ENCODE measurements at regions not wholly inside any gene's neighbourhood (a gene's known extent, or its start where the extent isn't known, plus 50 kb on each side); places are given as distances from the start of the nearest gene placed in this dataset.

DNA sequence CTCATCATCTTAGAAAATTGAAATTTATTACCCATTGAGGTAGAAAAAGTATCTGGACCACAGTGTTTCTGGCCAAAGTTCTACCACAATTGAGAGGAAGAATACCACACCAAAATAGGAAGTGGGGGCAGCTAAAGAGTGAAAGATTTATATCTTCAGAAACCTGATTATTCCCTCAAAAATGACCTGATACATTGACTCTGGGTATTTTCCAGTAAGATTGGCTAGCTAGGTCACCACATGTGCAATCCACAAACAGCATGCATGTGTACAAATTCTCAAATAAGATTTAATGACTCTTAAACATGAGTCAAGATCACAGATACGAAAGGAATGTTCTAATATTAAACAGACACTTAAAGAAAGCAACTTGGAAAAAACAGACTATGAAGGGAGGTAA is 1516.2 kb upstream of the PCDH20 start:
- Histone ChIP-seq H3K4me1 (no peaks in the 10 kb centered on the region), H3K4me3 (no peak overlapping the region), H3K27me3 (no peaks in the 10 kb centered on the region), H3K9me3 (no peaks in the 10 kb centered on the region), H3K36me3 (no peaks in the 10 kb centered on the region), H3K27ac (replicated peaks in 1 of 4) (no peak overlapping the region)
- intact Hi-C loops (cut with DNase I) = no loop called here
- no peak for DNase-seq (ENCODE audit: extremely low spot score)
- TF ChIP-seq, protein P1, sequence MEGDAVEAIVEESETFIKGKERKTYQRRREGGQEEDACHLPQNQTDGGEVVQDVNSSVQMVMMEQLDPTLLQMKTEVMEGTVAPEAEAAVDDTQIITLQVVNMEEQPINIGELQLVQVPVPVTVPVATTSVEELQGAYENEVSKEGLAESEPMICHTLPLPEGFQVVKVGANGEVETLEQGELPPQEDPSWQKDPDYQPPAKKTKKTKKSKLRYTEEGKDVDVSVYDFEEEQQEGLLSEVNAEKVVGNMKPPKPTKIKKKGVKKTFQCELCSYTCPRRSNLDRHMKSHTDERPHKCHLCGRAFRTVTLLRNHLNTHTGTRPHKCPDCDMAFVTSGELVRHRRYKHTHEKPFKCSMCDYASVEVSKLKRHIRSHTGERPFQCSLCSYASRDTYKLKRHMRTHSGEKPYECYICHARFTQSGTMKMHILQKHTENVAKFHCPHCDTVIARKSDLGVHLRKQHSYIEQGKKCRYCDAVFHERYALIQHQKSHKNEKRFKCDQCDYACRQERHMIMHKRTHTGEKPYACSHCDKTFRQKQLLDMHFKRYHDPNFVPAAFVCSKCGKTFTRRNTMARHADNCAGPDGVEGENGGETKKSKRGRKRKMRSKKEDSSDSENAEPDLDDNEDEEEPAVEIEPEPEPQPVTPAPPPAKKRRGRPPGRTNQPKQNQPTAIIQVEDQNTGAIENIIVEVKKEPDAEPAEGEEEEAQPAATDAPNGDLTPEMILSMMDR (IDR thresholded peaks at IDR 0.05) = no peak
- no peak for TF ChIP-seq POLR2A (IDR thresholded peaks at IDR 0.05; ENCODE audit: low read depth)
- no peak for TF ChIP-seq EP300 (IDR thresholded peaks at IDR 0.05)
- no peak for TF ChIP-seq POLR2AphosphoS5 (IDR thresholded peaks at IDR 0.05)
- WGBS = 26% methylated on average over 1 of the region's 1 CpG

DNA sequence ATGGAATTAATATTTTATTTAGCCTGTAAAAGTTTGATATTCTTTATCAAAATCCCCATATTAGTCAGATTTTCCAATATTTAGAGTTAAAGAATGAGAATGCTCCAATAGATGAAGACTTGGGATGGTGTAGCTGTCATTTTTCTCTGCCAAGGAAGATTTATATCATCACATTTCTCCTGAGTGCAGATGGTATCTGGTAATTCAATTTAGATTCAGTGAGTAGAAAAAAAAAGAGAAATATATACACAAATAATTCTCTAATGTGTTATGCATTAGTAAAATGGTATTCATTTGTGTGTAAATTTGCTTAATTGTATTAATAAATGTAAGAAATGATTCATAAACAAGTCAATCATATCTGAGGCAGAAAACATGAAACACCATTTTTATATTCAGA is 1508.7 kb upstream of the PCDH20 start:
- TF ChIP-seq POLR2AphosphoS5 (IDR thresholded peaks at IDR 0.05) = no peak
- TF ChIP-seq POLR2A (IDR thresholded peaks at IDR 0.05; ENCODE audit: low read depth) = no peak
- TF ChIP-seq, protein P1 (IDR thresholded peaks at IDR 0.05) = no peak
- DNase-seq (ENCODE audit: extremely low spot score) = no peak
- Histone ChIP-seq H3K27ac (replicated peaks in 1 of 4) (no peak overlapping the region), H3K9me3 (no peaks in the 10 kb centered on the region), H3K36me3 (no peaks in the 10 kb centered on the region), H3K4me3 (no peak overlapping the region), H3K4me1 (no peaks in the 10 kb centered on the region), H3K27me3 (no peaks in the 10 kb centered on the region)
- intact Hi-C loops (cut with DNase I) = no loop called here

DNA sequence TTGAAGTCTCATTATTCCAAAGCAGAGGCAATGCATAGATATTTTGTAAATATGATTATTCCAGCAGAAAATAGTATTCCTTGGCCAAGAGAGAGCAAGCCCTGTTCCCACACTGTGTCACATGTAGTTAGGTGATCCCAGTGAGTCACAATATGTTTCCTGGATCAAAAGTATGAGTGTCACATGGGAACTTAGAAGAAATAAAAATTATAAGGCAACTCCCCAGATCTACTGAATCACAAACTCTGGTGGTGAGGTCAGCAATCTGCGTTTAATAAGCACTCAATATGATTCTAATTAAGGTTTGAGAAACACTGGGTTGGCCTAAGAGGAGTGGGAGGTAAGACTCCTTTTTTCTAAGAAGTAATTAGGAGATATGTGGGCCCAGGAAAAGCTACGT is 1504.5 kb upstream of the PCDH20 start:
- no peak overlapping the region for H3K4me3 ChIP-seq

DNA sequence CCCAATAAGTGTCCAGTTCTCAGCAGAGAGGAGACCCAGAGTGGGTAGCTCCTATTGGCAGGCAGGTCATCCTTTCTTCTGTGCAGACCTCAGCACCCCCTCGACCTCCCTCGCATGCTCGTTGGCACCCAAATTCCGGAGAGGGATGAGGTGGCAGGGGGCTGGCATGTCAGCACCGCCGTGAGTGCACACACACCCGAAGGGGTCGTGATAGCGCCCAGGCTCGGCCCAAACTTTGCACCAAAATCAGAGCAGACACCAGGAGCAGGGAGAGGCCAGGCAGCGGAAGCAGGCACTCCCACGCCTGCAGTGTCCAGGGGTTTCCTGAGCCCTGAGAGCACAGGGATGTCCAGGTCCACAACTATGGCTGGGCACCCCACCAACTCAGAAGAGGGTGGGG is 1503.8 kb upstream of the PCDH20 start:
- TF ChIP-seq, protein P1 (IDR thresholded peaks at IDR 0.05) = no peak
- TF ChIP-seq POLR2A (IDR thresholded peaks at IDR 0.05; ENCODE audit: low read depth) = no peak
- TF ChIP-seq EP300 (IDR thresholded peaks at IDR 0.05) = no peak
- TF ChIP-seq POLR2AphosphoS5 (IDR thresholded peaks at IDR 0.05) = no peak
- H3K36me3 ChIP-seq = no peaks in the 10 kb centered on the region
- DNase-seq (ENCODE audit: extremely low spot score) = no peak
- intact Hi-C loops (cut with DNase I) = no loop called here
- H3K27ac ChIP-seq (replicated peaks in 1 of 4) = no peak overlapping the region
- no peak overlapping the region for H3K4me3 ChIP-seq
- H3K9me3 ChIP-seq = no peaks in the 10 kb centered on the region
- no peaks in the 10 kb centered on the region for H3K4me1 ChIP-seq
- 92% methylated on average over 12 of the region's 12 CpGs for WGBS
- no peaks in the 10 kb centered on the region for H3K27me3 ChIP-seq

More for the DNA sequence above, 1504.5 kb upstream of the PCDH20 start:
- TF ChIP-seq POLR2AphosphoS5 (IDR thresholded peaks at IDR 0.05) (no peak), EP300 (IDR thresholded peaks at IDR 0.05) (no peak)
- Histone ChIP-seq H3K36me3 (no peaks in the 10 kb centered on the region), H3K27ac (replicated peaks in 1 of 4) (no peak overlapping the region), H3K4me1 (no peaks in the 10 kb centered on the region), H3K27me3 (no peaks in the 10 kb centered on the region), H3K9me3 (no peaks in the 10 kb centered on the region)
- WGBS = 87% methylated on average over 2 of the region's 2 CpGs
- no peak for DNase-seq (ENCODE audit: extremely low spot score)
- intact Hi-C loops (cut with DNase I) = no loop called here

DNA sequence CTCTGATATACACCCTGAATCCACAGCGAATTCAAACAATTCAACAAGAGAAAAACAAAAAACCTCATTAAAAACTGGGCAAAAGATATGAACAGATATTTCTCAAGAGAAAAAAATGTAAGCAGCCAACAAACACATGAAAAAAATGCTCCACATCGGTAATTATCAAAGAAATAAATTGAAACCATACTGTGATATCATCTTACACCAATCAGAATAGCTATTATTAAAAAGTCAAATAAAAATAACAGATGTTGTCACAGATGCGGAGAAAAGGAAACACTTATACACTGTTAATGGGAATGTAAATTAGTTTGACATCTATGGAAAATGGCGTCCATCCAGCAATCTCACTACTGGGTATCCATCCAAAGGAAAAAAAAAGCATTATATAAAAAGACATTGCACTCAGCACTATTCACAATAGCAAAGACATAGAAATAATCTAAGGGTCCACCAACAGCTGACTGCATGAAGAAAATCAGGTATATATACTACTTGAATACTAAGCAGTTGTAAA is 1495.0 kb upstream of the PCDH20 start:
- intact Hi-C loops (cut with DNase I) = no loop called here
- H3K36me3 ChIP-seq = no peaks in the 10 kb centered on the region
- no peaks in the 10 kb centered on the region for H3K27me3 ChIP-seq
- H3K4me3 ChIP-seq = no peak overlapping the region
- H3K27ac ChIP-seq (replicated peaks in 1 of 4) = no peak overlapping the region
- WGBS = 81% methylated on average over 4 of the region's 4 CpGs
- TF ChIP-seq, protein P1 (IDR thresholded peaks at IDR 0.05) = no peak
- TF ChIP-seq POLR2AphosphoS5 (IDR thresholded peaks at IDR 0.05) (no peak), EP300 (IDR thresholded peaks at IDR 0.05) (no peak), POLR2A (IDR thresholded peaks at IDR 0.05; ENCODE audit: low read depth) (no peak)
- no peaks in the 10 kb centered on the region for H3K4me1 ChIP-seq
- no peak for DNase-seq (ENCODE audit: extremely low spot score)
- no peaks in the 10 kb centered on the region for H3K9me3 ChIP-seq

Measured in esophagus muscularis mucosa (tissue), 4 donors.